ENCODE measurements at regions not wholly inside any gene's neighbourhood (a gene's known extent, or its start where the extent isn't known, plus 50 kb on each side); places are given as distances from the start of the nearest gene placed in this dataset.

GRCh38 chr16:85252461-85252860 is 140.2 kb upstream of the CIBAR2 start:
- no peaks in the 10 kb centered on the region for H3K36me3 ChIP-seq
- H3K4me1 ChIP-seq (ENCODE audit: low read depth), result no peaks in the 10 kb centered on the region
- no peak for TF ChIP-seq CTCF (IDR thresholded peaks at IDR 0.05; ENCODE audit: low read depth, low read length)
- no peak overlapping the region for H3K27ac ChIP-seq
- no peak for DNase-seq (ENCODE audit: low read depth in 1 of 2, low spot score in 1 of 2)
- H3K4me3 ChIP-seq, result no peak overlapping the region
- no peaks in the 10 kb centered on the region for H3K9me3 ChIP-seq (ENCODE audit: low read depth)
- H3K27me3 ChIP-seq, result no peaks in the 10 kb centered on the region

- H3K27ac ChIP-seq, result no peak overlapping the region
- peak; percentile 94 for TF ChIP-seq CTCF (IDR thresholded peaks at IDR 0.05; ENCODE audit: low read depth, low read length)
- no peaks in the 10 kb centered on the region for H3K9me3 ChIP-seq (ENCODE audit: low read depth)
- peaks cover under 1% of the 10 kb centered on the region for H3K4me1 ChIP-seq (ENCODE audit: low read depth)
- H3K36me3 ChIP-seq, result no peaks in the 10 kb centered on the region
- no peaks in the 10 kb centered on the region for H3K27me3 ChIP-seq
- peak; percentile 46 to 65 for DNase-seq (ENCODE audit: low read depth in 1 of 2, low spot score in 1 of 2)
- no peak overlapping the region for H3K4me3 ChIP-seq
Observed at GRCh38 chr16:85253084-85253941, 141.0 kb upstream of the CIBAR2 start.

GRCh38 chr16:85254051-85254450 is 141.8 kb upstream of the CIBAR2 start:
- no peak for TF ChIP-seq CTCF (IDR thresholded peaks at IDR 0.05; ENCODE audit: low read depth, low read length)
- no peaks in the 10 kb centered on the region for H3K36me3 ChIP-seq
- no peak overlapping the region for H3K27ac ChIP-seq
- no peak for DNase-seq (ENCODE audit: low read depth in 1 of 2, low spot score in 1 of 2)
- H3K9me3 ChIP-seq (ENCODE audit: low read depth), result no peaks in the 10 kb centered on the region
- no peaks in the 10 kb centered on the region for H3K27me3 ChIP-seq
- H3K4me3 ChIP-seq, result no peak overlapping the region
- peaks cover 8% of the 10 kb centered on the region for H3K4me1 ChIP-seq (ENCODE audit: low read depth)

GRCh38 chr16:85254921-85255320 is 142.6 kb upstream of the CIBAR2 start:
- Histone ChIP-seq H3K4me1 (ENCODE audit: low read depth) (peaks cover 8% of the 10 kb centered on the region), H3K36me3 (no peaks in the 10 kb centered on the region), H3K27me3 (no peaks in the 10 kb centered on the region), H3K4me3 (no peak overlapping the region), H3K27ac (no peak overlapping the region), H3K9me3 (ENCODE audit: low read depth) (no peaks in the 10 kb centered on the region)
- TF ChIP-seq CTCF (IDR thresholded peaks at IDR 0.05; ENCODE audit: low read depth, low read length), result no peak
- DNase-seq (ENCODE audit: low read depth in 1 of 2, low spot score in 1 of 2), result no peak

GRCh38 chr16:85255777-85256176 is 143.5 kb upstream of the CIBAR2 start:
- no peaks in the 10 kb centered on the region for H3K36me3 ChIP-seq
- no peak for TF ChIP-seq CTCF (IDR thresholded peaks at IDR 0.05; ENCODE audit: low read depth, low read length)
- H3K27ac ChIP-seq, result no peak overlapping the region
- no peak for DNase-seq (ENCODE audit: low read depth in 1 of 2, low spot score in 1 of 2)
- H3K4me1 ChIP-seq (ENCODE audit: low read depth), result peaks cover 8% of the 10 kb centered on the region
- no peak overlapping the region for H3K4me3 ChIP-seq
- no peaks in the 10 kb centered on the region for H3K27me3 ChIP-seq
- H3K9me3 ChIP-seq (ENCODE audit: low read depth), result no peaks in the 10 kb centered on the region
